ENCODE measurements at regions not wholly inside any gene's neighbourhood (a gene's known extent, or its start where the extent isn't known, plus 50 kb on each side); places are given as distances from the start of the nearest gene placed in this dataset.
"Not testable (repeated sequence)": the region's sequence is repeated elsewhere in the genome, so short reads cannot be mapped to it uniquely, and the experiment has no call there.

- DNase-seq: no peak
Measured at GRCh38 chr3:6248528-6248927, 612.4 kb upstream of the GRM7 start.

GRCh38 chr3:6249679-6250078, 611.2 kb upstream of the GRM7 start:
- DNase-seq: no peak

- DNase-seq: no peak
Measured at GRCh38 chr3:6250167-6250566, 610.7 kb upstream of the GRM7 start.

- no peak for DNase-seq
Measured at GRCh38 chr3:6251612-6252400, 609.1 kb upstream of the GRM7 start.

GRCh38 chr3:6254490-6254889, 606.4 kb upstream of the GRM7 start:
- DNase-seq: no peak

GRCh38 chr3:6255229-6255628, 605.7 kb upstream of the GRM7 start:
- DNase-seq: no peak

GRCh38 chr3:6260551-6261191, 600.2 kb upstream of the GRM7 start:
- DNase-seq: no peak

- no peak for DNase-seq
Measured at GRCh38 chr3:6262010-6262409, 598.9 kb upstream of the GRM7 start.

- no peak for DNase-seq
Measured at GRCh38 chr3:6264036-6264435, 596.9 kb upstream of the GRM7 start.

- DNase-seq: no peak
Measured at GRCh38 chr3:6264906-6265305, 596.0 kb upstream of the GRM7 start.

- no peak for DNase-seq
Measured at GRCh38 chr3:6266135-6266534, 594.8 kb upstream of the GRM7 start.

GRCh38 chr3:6273878-6274277, 587.0 kb upstream of the GRM7 start:
- DNase-seq: no peak

- no peak for DNase-seq
Measured at GRCh38 chr3:6281662-6282061, 579.3 kb upstream of the GRM7 start.

GRCh38 chr3:6282918-6283317, 578.0 kb upstream of the GRM7 start:
- DNase-seq: no peak

GRCh38 chr3:6287088-6287875, 573.6 kb upstream of the GRM7 start:
- no peak for DNase-seq

- DNase-seq: no peak
Measured at GRCh38 chr3:6301626-6302025, 559.3 kb upstream of the GRM7 start.

GRCh38 chr3:6315906-6316305, 545.0 kb upstream of the GRM7 start:
- DNase-seq: no peak

GRCh38 chr3:6321999-6322398, 538.9 kb upstream of the GRM7 start:
- no peak for DNase-seq

GRCh38 chr3:6326771-6327170, 534.1 kb upstream of the GRM7 start:
- DNase-seq: no peak

- DNase-seq: not testable (repeated sequence)
Measured at GRCh38 chr3:6340980-6341325, 520.0 kb upstream of the GRM7 start.

- DNase-seq: no peak
Measured at GRCh38 chr3:6351752-6352151, 509.2 kb upstream of the GRM7 start.

- DNase-seq: no peak
Measured at GRCh38 chr3:6354653-6355052, 506.3 kb upstream of the GRM7 start.

- DNase-seq: no peak
Measured at GRCh38 chr3:6362406-6362805, 498.5 kb upstream of the GRM7 start.

- no peak for DNase-seq
Measured at GRCh38 chr3:6367171-6367570, 493.7 kb upstream of the GRM7 start.

All from activated CD4-positive, alpha-beta T cell treated with anti-CD3 and anti-CD28 coated beads, Interleukin-2, amount 50 U/mL, for 1 hour (primary cell).